HS-5 (cell line): ENCODE measurements at regions not wholly inside any gene's neighbourhood (a gene's known extent, or its start where the extent isn't known, plus 50 kb on each side); places are given as distances from the start of the nearest gene placed in this dataset.
"Not testable (repeated sequence)": the region's sequence is repeated elsewhere in the genome, so short reads cannot be mapped to it uniquely, and the experiment has no call there.

Experiments used
- DNase-seq: peaks from one replicate; pipeline ENCODE4 v3.0.0-alpha.2; 2012; ENCODE audit warnings: low read depth

DNA sequence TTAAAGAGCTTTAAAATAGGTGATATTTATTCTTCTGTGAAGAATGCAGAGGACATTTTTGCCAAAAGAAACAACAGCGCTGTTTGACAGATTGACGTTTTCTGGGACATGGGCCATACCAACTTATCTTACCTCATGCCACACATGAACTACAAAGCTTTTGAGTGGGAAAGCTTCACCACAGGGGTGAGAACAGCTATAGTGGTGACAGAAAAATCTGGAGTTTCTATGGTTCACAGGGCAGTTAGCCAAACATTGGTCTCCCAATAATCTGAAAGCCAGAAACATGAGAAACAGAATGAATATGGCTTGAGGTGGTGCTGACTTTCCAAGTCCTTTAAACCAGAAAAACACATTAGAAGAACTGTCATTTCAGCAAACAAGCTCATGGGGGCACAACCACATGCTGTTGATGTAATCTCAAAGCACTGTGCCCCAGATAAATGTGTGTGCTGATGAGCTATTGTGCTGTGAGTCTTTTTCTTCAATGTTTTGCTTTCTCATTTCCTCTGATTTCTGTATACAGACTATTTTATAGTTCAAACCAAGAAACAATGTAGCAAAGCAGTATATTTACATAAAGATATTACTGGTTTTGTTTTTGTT, 905.4 kb downstream of the SLC16A7 start:
- no peak for DNase-seq

DNA sequence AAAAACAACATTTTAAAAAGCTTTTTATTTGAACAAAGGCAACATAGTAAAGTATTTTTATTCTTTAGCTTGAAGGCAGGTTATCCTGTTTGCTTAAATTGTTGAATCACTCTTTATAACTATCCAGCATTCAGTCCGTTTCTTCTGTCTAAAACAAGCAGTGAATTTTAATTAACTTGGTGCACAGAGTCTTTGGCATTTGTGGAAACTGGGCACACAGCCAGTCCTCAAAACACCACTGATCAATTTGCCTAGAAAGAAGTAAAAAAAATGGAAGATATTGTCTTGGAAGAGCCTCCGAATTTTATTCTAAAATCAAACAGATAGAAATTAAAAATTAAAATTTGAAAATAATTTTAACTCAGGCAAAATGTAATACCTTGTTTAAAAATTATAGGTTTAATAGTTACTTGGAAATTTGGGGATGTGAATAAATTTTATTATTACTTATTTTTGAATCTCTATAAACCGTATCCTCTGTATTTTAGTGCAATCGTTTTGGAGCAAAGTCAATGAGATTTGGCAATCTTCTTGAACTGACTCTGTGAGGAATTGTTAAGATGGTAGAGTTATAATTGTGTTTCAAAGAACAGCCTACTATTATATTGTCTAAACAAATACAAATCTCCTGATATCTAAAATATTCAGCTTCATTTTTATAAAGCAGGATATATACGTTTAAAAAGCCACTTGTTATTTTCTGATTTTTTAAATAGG, 927.0 kb downstream of the SLC16A7 start:
- no peak for DNase-seq

DNA sequence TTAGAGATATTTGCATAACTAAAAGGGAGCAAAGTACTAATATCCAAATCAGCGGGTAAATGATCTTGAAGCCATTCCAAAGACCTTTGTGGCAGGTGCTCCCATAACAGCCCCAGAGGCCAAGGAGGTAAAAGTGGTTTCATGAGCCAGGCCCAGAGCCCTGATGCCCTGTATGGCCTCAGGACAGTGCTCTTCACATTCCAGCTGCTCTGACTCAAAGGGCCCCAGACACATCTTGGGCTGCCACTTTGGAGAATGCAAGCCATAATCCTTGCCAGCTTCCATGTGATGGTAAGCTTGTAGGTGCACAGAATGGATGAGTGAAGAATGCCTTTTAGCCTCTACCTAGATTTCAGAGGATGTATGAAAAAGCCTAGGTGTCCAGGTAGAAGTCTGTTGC, 933.4 kb downstream of the SLC16A7 start:
- DNase-seq = no peak

DNA sequence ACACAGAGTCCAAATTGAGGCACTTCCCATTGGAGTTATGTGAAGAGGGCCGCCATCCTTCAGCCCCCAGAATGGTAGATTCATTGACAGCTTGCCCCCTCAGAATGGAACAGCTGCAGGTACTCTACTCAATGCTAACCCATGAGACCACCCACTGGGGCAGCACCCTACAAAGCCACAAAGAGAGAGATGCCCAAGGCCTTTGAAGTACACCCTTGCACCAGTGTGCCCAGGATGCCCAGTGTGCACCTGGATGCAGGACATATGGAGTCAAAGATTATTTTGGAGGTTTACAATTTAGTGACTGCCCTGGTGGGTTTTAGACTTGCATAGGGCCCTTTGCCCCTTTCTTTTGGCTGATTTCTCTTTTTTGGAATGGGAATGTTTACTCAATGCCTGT, 933.9 kb downstream of the SLC16A7 start:
- DNase-seq = no peak

DNA sequence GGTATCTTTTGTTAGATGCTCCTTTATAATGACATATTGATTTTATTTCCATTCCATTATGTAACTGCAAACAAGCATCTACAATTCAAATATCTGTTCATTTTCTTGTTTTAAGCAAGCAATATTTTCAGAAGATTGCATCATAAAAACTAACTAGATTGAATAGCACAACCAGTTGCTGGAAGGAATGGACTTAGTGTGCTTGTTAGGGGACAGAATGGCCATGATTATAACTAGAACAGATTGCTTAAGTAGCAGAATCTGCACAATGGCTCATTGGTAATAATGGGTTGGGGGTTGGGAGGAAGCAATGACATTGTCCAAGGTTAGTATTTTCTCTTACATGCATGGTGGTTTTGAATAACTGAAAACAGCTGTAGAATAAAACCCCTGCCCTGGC, 939.5 kb downstream of the SLC16A7 start:
- no peak for DNase-seq

DNA sequence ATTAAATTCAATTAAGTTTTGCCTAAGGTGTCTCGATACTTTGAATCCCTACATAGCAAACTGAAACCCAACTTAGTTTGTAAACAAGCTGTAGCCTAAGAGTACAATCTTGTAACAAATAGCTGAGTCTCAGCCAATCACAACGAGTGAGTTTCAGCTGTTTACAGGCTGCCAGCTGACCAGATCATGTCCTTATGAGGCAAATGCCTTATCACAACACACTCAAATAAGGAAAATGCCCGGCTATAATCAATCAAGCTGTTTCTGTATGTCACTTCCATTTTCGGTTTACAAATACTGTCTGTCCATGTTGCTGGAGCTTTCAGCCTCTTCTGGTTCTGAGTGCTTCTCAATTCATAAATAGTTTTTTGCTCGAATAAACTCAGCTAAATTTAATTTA, 943.8 kb downstream of the SLC16A7 start:
- no peak for DNase-seq

DNA sequence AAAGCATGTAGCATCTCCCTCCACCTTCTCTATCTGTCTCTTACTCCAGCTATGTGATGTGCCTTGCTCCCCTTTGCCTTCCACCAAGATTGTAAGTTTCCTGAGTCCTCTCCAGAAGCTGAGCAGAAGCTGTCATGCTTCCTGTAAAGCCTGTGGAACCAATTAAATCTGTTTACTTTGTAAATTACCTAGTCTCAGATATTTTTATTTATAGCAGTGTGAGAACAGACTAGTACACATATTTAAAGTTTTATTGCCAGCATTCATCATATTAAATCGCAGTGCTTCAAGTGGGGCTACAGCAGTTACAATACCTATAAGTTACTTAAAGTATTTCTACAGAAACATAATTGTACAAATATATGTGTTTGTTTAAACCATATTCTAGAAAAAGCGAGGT, 973.1 kb downstream of the SLC16A7 start:
- DNase-seq = no peak

DNA sequence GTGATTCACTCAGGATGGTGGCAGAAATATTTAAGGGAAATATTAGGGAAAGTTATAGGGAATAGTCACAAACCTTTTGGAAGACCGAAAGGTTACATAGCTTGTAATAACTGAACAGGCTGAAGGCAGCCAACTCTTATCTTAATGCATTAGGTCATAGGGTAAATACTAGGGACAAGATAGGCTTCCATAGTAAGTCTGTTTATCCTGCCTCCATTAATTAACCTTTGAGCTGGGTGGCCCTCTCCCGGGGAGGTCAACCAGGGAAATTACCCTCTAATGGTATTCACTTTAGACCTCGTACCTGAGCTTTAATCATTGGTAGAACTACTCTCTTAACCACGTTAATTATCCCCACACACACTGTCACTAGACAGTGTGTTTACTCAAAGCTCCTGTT, 981.8 kb downstream of the SLC16A7 start:
- no peak for DNase-seq

DNA sequence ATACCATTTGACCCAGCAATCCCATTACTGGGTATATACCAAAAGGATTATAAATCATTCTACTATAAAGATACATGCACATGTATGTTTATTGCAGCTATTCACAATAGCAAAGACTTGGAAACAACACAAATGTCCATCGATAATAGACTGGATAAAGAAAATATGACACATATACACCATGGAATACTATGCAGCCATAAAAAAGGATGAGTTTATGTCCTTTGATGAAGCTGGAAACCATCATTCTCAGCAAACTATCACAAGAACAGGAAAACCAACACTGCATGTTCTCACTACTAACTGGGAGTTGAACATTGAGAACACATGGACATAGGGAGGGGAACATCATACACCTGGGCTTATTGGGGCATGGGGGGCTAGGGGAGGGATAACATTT, 991.8 kb downstream of the SLC16A7 start:
- not testable (repeated sequence) for DNase-seq

DNA sequence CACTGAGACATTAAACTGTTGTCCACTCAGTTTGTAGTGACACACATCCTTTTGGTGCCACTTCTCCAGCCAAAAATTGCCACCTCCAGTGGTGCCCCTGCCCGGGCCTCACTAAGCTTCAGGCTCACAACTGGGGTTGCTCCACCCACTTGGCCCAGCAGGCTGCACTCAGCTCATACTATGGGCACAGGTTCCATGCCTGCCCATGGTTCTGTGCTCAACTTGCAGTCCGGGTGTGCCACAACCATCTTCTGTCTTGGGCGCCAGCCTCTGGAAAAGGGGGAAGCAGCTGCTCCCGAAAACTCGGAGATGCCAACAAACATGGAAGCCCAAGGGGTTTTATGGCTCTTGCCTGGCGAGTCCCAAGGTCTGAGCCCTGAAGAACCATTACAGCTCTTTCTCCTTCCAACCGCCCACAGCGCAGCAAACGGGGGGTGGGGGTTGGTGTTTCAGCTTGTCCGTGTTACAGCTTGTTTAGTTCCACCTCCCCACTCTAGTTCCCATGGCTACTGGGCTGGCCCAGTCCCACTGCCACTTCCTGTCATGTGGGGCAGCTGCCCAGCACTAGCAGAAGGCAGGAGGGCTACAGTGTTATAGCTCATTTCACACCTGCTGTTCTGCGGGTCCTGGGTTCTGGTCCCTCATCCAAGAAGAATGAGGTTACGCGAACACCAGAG, 998.3 kb downstream of the SLC16A7 start:
- no peak for DNase-seq

DNA sequence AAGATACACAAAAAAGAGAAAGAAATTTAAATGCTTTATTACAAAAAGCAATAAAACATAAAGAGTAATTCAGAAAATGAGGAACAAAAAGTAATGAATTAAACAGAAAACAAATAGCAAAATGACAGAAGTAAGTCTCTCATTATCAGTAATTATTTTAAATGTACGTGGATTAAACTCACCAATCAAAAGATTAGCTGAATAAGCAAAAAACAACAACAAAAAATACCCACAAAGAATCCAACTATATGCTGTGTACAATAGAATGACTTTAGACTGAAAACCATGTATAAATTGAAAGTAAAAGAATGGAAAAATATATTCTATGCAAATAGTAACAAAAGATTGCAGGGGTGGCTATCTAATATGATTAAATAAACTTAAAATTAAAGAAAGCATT, 1006.8 kb downstream of the SLC16A7 start:
- DNase-seq = no peak

DNA sequence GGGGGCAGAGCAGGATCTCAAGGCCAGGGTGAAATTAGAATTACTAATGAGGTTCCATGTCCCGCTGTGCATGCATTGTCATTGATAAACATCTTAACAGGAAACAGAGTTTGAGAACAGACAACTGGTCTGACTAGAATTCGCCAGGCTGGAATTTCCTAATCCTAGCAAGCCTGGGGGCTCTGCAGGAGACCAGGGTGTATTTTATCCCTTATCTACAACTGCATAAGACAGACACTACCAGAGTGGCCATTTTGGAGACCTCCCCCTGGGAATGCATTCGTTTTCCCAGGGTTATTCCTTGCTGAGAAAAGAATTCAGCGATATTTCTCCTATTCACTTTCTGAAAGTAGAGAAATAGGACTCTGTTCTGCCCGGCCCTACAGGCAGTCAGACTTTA, 1007.6 kb downstream of the SLC16A7 start:
- not testable (repeated sequence) for DNase-seq

DNA sequence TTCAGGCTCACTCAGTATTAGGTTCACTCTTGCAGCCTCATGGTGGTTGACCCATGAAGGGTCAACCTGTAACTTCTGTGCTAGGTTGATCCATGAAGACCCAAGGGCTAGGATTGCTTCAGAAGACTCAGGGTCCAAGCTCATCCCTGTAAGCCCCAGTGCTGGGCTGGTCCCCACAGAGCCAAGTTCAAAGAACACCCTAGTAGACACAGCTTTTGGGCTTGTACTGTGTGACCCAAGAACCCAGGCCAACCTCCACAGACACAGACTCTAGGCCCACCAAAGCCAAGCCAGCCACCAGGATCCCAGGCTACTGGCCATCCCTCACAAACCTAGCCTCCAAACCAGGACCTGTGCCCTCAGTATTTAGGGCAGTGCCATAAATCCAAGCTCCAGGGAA, 1020.6 kb downstream of the SLC16A7 start:
- DNase-seq = no peak

DNA sequence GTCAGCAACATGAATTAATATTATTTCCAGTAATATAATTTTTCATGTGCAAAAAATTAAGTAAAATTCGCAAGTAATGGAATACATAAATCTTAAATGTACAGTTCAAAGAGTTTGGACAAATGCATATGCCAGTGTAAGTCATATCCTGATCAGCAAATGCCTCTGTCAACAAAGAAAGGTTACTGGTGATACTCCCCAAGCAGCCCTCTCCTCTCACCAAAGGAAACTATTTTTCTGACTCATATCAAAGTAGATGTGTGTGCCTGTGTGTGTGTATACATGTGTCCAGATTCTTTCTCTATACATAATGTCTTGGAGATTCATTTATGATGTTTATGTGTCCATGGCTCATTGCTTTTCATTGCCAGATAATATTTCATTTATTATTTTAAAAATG, 1035.0 kb downstream of the SLC16A7 start:
- no peak for DNase-seq

DNA sequence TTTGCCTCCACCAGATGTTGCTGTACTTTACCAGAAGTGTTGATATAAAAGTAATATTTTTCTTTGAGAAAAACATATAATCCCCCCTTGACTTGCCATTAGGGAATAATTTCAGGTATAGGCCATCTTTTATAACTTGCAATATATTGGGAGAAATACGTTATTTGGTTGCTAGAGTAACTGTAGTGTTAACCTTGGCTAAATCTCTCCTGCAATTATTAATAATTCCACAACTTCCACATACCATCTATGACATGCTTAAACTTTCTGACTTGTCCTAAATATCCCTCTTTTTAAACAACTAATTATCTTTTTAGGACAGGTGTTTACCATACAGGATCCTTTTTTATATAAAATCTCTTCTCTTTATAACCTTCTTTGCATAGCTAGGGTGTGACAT, 1048.2 kb downstream of the SLC16A7 start:
- no peak for DNase-seq

DNA sequence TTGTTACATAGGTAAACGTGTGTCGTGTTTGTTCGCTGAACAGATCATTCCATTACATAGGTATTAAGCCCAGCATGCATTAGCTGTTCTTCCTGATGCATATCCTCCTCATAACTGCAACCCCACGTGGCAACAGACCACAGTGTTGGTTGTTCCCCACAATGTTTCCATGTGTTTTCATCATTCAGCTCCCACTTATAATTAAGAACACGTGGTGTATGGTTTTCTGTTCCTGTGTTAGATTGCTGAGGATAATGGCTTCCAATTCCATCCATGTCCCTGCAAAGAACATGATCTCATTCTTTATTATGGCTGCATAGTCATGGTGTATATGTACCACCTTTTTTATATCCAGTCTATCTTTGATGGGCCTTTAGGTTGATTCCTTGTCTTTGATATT, 1071.1 kb downstream of the SLC16A7 start:
- DNase-seq = no peak

DNA sequence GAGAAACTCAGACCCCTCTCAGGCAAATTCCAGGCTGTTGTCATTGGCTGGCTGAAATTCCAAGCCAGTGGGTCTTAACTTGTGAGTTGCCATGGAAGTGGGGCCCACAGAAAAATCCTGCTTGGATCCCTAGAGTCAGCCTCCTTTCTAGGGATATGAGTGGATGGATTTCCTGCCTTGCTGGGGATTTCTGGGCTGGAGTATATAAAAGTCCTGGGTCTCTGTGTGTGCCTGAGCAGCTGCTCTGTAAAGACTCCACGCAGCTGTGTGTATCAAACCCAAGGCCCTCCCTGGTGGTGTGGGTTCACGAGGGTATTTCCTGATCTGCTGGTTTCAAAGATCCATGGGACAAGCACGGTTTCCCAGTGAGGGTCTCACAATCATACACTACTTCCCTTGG, 1077.1 kb downstream of the SLC16A7 start:
- DNase-seq = no peak

DNA sequence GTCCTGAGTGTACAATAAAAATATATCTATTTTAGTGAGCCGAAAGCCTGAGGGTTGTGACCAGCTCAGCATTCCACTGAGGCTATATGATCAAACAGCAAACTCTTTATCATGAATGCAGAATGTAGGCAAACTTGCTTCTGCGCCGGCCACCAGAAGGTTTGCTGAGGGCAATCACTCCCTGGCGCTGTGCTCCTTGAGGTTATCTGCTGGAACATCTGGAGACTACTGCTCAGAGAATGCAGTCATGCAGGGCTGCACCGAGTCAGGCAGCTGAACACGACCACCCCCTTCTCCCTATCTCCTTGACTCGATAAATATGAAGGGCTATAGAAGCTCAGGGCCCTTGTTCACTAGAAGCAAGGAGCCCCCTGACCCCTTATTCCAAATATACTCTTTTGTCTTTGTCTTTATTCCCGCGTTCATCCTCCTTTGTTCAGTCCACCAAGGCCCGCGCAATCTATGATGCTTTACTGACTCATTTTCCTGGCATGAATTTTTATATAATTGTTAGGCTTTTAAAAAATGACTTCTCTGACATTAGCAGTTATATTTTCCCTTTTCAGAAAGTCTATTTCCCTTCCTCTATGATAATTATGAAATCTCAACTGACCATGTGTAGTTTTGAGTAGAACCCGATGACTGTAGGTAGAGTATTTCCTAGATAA, 1089.3 kb downstream of the SLC16A7 start:
- no peak for DNase-seq

DNA sequence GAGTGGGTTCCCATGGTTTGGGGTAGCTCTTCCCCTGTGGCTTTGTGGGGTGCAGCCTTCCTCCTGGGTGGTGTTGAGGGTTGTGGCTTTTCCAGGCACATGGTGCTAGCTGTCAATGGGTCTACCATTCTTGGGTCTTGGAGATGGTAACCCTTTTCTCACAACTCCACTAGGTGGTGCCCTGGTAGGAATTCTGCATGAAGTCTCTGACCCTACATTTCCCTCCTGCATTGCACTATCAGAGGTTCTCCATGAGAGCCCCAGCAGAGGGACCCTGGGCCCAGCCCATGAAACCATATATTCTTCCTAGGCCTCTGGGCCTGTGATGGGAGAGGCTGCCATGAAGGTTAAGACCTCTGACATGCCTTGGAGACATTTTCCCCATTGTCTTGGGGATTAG, 1093.3 kb downstream of the SLC16A7 start:
- no peak for DNase-seq

DNA sequence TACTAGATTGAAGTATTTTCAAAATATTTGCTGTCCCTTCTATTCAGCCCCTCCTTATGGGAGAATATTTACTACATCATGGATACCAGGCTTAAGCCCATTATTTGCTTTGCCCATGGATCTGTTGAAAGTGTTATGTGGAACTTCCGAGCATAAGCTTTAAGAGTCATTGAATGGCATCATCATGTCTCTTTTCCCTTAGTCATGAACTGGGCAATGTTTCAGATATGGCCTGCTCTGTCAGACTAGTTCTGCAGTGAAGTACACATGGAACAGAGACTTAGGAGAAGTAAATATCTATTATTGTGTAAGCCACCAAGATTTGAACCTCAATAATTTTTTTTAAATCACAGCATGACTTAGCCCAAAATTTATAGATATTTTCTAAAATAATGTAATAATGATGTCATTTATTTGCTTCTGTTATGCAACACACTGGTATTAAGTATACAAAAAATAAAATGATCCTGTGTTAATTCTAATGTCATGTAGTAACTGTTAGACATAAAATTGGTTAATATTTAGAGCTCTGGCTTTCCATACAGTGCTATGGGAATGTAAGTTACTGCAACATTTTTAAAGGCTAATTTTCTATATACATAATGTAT, 1097.3 kb downstream of the SLC16A7 start:
- no peak for DNase-seq

DNA sequence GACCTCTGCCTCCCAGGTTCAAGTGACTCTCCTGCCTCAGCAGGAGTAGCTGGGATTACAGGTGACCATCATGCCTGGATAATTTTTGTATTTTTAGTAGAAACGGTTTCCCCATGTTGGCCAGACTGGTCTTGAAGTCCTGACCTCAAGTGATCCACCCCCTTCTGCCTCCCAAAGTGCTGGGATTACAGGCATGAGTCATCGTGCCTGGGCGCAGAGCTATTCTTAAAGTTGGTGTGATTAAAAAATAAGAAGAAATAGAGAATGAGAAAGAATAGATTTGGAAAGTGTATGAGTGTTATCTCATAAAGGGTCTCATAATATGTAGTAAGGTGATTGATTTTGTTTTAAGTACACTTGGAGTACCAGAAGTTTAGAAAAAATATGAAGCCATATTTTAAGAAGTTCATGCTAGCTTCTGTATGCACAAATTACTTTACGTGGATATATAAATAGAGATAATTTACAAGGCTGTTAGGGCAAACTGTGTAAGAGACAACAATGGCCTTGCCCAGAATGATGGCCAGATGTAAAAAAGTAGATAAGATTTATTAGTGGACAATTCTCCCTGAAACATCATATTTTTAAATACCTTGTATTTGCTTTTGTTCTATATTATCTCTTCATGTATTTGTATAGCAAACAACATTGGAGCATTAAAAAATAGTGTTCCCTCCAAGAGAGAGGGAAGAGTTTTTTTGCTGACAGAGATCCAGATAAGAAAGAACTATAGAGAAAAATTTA, 1108.5 kb downstream of the SLC16A7 start:
- no peak for DNase-seq

DNA sequence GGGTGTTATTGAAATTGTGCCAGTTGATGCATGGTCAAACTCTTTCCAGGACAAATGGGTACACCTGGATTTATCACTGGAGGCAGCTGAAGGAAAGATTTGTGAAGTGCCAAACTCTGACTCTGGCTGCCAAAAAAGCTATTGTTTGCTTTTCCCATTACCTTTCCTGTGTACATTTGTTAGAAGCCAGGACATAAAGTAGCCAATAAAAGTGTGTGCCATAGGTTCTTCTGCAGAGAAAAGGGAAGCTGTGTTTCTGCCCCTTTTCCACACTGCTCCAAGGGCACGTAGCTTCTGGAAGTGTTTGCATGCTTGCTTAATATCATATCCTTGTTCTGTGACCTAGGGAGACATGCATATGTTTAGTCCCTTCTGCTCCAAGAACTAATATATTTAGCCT, 1114.4 kb downstream of the SLC16A7 start:
- no peak for DNase-seq
